ENCODE measurements at regions not wholly inside any gene's neighbourhood (a gene's known extent, or its start where the extent isn't known, plus 50 kb on each side); places are given as distances from the start of the nearest gene placed in this dataset.

DNA sequence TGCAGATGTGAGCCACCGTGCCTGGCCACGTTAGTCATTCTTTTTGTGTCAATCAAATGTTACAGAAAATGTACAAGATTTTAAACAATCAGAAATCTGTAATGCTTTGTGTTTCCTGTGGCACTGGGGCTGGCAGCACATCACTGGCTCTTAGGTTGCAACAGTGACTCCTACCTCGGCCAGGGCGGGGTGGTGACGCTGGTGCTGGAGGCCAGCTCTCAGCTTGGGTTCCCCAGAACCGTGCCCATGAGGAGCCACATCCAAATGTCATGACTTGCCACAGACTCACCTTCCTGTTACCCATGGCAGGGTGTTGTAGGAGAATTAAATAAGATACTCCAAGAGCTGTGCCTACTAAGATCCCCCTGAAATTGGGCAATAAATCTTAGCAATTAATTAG, 161.7 kb downstream of the TEX29 start:
- TF ChIP-seq, protein P1, sequence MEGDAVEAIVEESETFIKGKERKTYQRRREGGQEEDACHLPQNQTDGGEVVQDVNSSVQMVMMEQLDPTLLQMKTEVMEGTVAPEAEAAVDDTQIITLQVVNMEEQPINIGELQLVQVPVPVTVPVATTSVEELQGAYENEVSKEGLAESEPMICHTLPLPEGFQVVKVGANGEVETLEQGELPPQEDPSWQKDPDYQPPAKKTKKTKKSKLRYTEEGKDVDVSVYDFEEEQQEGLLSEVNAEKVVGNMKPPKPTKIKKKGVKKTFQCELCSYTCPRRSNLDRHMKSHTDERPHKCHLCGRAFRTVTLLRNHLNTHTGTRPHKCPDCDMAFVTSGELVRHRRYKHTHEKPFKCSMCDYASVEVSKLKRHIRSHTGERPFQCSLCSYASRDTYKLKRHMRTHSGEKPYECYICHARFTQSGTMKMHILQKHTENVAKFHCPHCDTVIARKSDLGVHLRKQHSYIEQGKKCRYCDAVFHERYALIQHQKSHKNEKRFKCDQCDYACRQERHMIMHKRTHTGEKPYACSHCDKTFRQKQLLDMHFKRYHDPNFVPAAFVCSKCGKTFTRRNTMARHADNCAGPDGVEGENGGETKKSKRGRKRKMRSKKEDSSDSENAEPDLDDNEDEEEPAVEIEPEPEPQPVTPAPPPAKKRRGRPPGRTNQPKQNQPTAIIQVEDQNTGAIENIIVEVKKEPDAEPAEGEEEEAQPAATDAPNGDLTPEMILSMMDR (IDR thresholded peaks at IDR 0.05; ENCODE audit: low read length) = no peak
- no peak for TF ChIP-seq EZH2 (optimal IDR thresholded peaks at IDR 0.05; ENCODE audit: low read depth, low read length)
